SKM-1 treated with dmso at 0.1 percent for 144 hours (cell line): ENCODE measurements at regions not wholly inside any gene's neighbourhood (a gene's known extent, or its start where the extent isn't known, plus 50 kb on each side); places are given as distances from the start of the nearest gene placed in this dataset.

Experiments used
- DNase-seq: peaks from one replicate; lab custom pipeline; 2025; ENCODE audit not compliant: unreplicated experiment; lab: John Stamatoyannopoulos, UW

DNA sequence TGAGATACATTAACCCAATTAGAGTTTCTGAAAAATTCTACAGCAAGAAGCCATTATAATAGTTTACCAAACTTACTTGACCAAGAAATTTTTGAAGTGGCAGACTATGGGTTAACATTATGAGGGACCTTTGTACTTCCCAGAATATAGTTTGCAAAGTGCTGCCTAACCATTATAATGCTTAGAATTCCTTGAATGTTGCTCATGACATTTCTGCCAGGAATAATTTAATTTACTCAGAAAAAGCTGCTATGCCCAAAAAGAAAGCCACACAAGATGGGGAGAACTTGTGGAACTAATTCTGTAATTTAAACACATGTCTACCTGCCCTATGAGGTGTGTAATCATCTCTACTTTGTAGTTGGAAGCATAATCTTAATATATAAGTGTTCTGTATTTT lies 58.1 kb upstream of the MYCBP2 start:
- DNase-seq = no peak

DNA sequence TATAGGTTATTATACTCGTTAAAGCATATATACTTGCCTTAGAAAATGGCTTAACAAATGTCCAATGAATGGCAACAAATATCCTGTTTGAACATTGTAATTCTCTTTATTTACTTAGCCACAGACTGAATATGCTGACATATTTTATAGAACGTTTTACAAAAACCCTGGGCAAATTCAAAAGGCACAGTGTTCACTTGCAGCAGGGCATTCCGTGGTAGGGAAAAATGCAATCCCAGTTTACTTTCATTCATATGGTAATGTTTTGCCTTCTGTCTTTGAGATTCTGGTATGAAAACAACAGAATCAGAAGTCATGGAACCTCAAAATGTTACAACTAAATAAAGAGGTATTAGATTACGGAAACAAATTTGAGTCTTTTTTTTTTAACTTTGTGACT lies 56.2 kb upstream of the MYCBP2 start:
- DNase-seq = no peak

DNA sequence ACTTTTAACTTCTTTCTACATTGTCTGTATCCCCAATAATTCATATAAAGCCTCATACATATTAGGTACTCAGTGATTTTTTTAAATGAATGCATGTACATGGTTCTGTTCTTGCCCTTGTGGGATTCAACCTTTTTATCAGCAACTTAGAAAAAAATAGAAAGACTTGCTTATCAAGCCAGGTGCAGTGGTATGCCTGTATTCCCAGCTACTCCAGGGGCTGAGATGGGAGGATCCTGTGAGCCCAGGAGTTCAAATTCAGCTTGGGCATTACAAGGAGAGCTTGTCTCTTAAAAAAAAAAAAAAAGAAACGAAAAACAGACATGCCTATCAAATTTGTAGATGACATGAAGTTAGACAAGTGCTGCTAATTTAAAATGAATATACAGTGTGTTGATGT lies 54.2 kb upstream of the MYCBP2 start:
- DNase-seq = no peak

DNA sequence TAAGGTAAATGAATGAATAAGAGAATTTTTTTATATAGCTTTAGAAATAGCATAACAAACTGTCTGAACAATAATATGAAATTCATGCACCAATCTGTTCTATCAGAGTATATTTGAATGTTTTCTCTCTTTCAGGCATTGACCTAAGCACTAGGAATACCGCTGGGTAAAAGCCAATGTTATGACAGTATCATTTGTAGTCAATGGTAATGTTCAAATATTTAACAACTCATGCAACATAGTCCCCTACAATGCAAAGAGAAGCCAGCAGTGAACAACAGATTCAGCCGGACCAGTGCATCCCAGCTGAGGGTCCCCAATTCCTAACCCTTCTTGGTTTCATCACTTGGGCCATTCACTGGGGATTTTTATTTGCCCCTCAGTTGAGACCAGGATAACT lies 52.6 kb upstream of the MYCBP2 start:
- DNase-seq = no peak

DNA sequence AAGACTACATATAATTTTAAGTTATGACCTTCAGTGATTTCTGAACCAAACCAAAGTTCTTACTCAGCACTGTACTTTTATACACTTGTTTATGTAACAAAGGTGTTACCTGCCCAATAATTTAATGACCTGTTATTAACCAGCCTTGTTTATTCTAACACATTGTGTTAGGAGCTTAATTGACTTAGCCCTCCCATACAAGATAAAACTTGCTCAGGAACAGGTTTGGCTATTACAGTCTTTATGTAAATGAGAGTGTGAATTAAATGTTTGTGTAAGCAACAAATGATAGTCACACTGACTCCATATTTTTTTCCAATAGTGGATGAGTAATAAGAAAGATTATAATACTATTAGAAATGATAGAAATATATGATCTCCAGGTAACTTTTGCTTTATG lies 51.8 kb upstream of the MYCBP2 start:
- DNase-seq = no peak

DNA sequence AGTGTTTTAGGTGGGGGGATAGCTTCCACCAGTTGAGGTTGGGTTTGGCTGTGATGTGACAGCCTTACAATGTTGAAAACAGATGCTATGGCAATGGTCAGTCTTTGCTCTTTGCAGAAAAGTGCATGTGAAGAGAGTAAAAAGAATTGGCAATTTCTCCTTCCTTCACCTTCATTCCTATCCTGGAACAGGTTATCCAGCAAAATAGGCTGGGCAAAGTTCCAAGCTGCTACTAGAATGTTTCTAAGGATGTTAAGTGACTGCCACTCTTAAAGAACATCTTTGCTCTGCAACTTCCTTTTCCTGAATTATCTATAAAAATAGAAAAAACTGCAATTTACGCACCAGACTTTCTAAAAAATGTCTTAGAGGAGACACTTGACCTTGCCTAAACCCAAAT lies 50.1 kb upstream of the MYCBP2 start:
- DNase-seq = no peak
